ENCODE measurements at regions not wholly inside any gene's neighbourhood (a gene's known extent, or its start where the extent isn't known, plus 50 kb on each side); places are given as distances from the start of the nearest gene placed in this dataset.

GRCh38 chr10:94274142-94274787 is 88.5 kb downstream of the NOC3L start:
- Histone ChIP-seq H3K27ac (ENCODE audit: low read length) (no peak overlapping the region), H3K36me3 (ENCODE audit: control insufficient read depth, insufficient read depth, low read length) (peaks cover 24% of the 10 kb centered on the region), H3K4me1 (ENCODE audit: control insufficient read depth, insufficient read depth, low read length) (no peaks in the 10 kb centered on the region; the same call in 1 of the 2 replicates), H3K4me3 (ENCODE audit: low read depth in 2 of 2, low read length in 2 of 2) (no peak overlapping the region), H3K9me3 (ENCODE audit: control insufficient read depth, insufficient read depth, low read depth, low read length) (no peaks in the 10 kb centered on the region), H3K27me3 (ENCODE audit: control insufficient read depth, insufficient read depth, low read length) (no peaks in the 10 kb centered on the region)
- intact Hi-C loops (cut with micrococcal nuclease; ENCODE audit: unreplicated experiment) (no loop called here), in situ Hi-C loops (cut with HindIII; ENCODE audit: low pct_unique_long_range_greater_than_20kb, low sequenced_read_pairs) (no loop called here)
- ATAC-seq (no peak), DNase-seq (ENCODE audit: low read depth, low spot score) (no peak)
- CTCF ChIA-PET, result no interaction called here
- POLR2A ChIA-PET, result interaction anchor here (0.6 kb wide), 1 partner anchor 147 kb away, joined by 3 read pairs; no protein-coding TSS in a partner anchor
- no TSS peak for BruUV-seq (replicated peaks)
- TF ChIP-seq CTCF (IDR thresholded peaks at IDR 0.05) (no peak), TCF7L2 (IDR thresholded peaks at IDR 0.05; ENCODE audit: low read depth, low read length) (no peak), REST (IDR thresholded peaks at IDR 0.05; ENCODE audit: insufficient read depth in 1 of 2, low read depth in 2 of 2, low read length in 1 of 2) (no peak), SIN3A (IDR thresholded peaks at IDR 0.05; ENCODE audit: borderline replicate concordance, insufficient read depth, low read depth, low read length) (no peak), POLR2AphosphoS5 (IDR thresholded peaks at IDR 0.05; ENCODE audit: low read depth, low read length) (no peak)

DNA sequence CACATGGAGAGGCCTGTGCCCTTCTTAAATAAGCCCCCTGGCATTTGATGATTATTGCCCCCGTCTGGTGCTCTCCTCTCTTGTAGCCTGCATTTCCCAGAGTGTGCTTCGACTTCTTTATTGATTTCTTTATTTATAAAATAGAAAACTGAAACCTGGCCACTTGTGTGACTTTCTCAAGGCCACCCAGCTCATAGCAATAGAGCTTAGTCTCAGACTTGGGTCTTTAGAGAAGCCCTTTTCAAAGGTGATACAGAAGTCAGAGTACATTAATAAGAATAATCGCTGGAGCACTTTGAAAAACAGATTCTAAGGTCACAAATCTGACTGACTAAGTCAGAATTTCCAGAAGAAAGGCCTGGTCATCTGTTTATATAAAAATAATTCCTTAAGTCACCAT is 86.6 kb downstream of the NOC3L start:
- Histone ChIP-seq H3K36me3 (ENCODE audit: control insufficient read depth, insufficient read depth, low read length) (peaks cover 17% of the 10 kb centered on the region), H3K27ac (ENCODE audit: low read length) (no peak overlapping the region), H3K4me1 (ENCODE audit: control insufficient read depth, insufficient read depth, low read length) (no peaks in the 10 kb centered on the region; the same call in 1 of the 2 replicates), H3K27me3 (ENCODE audit: control insufficient read depth, insufficient read depth, low read length) (no peaks in the 10 kb centered on the region), H3K9me3 (ENCODE audit: control insufficient read depth, insufficient read depth, low read depth, low read length) (no peaks in the 10 kb centered on the region), H3K4me3 (ENCODE audit: low read depth in 2 of 2, low read length in 2 of 2) (no peak overlapping the region)
- in situ Hi-C loops (cut with HindIII; ENCODE audit: low pct_unique_long_range_greater_than_20kb, low sequenced_read_pairs), result no loop called here
- no peak for ATAC-seq
- POLR2A ChIA-PET, result no interaction called here
- CTCF ChIA-PET, result interaction anchor here (0.6 kb wide), 1 partner anchor 1049 kb away, joined by 4 read pairs; no protein-coding TSS in a partner anchor
- intact Hi-C loops (cut with micrococcal nuclease; ENCODE audit: unreplicated experiment), result no loop called here
- no peak for DNase-seq (ENCODE audit: low read depth, low spot score)
- no TSS peak for BruUV-seq (replicated peaks)
- TF ChIP-seq CTCF (IDR thresholded peaks at IDR 0.05), result no peak
- TF ChIP-seq REST (IDR thresholded peaks at IDR 0.05; ENCODE audit: insufficient read depth in 1 of 2, low read depth in 2 of 2, low read length in 1 of 2), result no peak
- TF ChIP-seq SIN3A (IDR thresholded peaks at IDR 0.05; ENCODE audit: borderline replicate concordance, insufficient read depth, low read depth, low read length), result no peak
- no peak for TF ChIP-seq TCF7L2 (IDR thresholded peaks at IDR 0.05; ENCODE audit: low read depth, low read length)
- no peak for TF ChIP-seq POLR2AphosphoS5 (IDR thresholded peaks at IDR 0.05; ENCODE audit: low read depth, low read length)
